Stimulated activated naive CD8-positive, alpha-beta T cell treated with anti-CD3 and anti-CD28 coated beads, Interleukin-15, amount 100 ng/mL, for 72 hours (primary cell): ENCODE measurements at regions not wholly inside any gene's neighbourhood (a gene's known extent, or its start where the extent isn't known, plus 50 kb on each side); places are given as distances from the start of the nearest gene placed in this dataset.

Source experiments
- ATAC-seq: fragments of 150-1000 bp; cut with Tn5 transposase; 2 replicates; pipeline ENCODE4 v1.10.0; 2021; ENCODE audit warnings: mild to moderate bottlenecking, moderate library complexity
- DNase-seq, 2 donors: peaks; one replicate each; pipeline ENCODE4 v3.0.0; 2021 to 2022
- H3K27ac Mint-ChIP-seq, 2 donors: one replicate each; pipeline ENCODE4 v1.8.0; 2022; ENCODE audit warnings: mild to moderate bottlenecking in 2 of 2, mixed read lengths in 2 of 2, moderate library complexity in 2 of 2
- H3K27me3 Mint-ChIP-seq: one replicate; pipeline ENCODE4 v1.8.0; 2022; ENCODE audit warnings: mixed read lengths
- H3K4me1 Mint-ChIP-seq: one replicate; pipeline ENCODE4 v1.8.0; 2022; ENCODE audit warnings: mild to moderate bottlenecking, mixed read lengths
- H3K4me3 Mint-ChIP-seq, 2 donors: one replicate each; pipeline ENCODE4 v1.8.0; 2022; ENCODE audit warnings: mild to moderate bottlenecking in 2 of 2, mixed read lengths in 2 of 2, moderate library complexity in 1 of 2
- H3K9me3 Mint-ChIP-seq, 2 donors: one replicate each; pipeline ENCODE4 v1.8.0; 2022; ENCODE audit warnings: mixed read lengths in 2 of 2

DNA sequence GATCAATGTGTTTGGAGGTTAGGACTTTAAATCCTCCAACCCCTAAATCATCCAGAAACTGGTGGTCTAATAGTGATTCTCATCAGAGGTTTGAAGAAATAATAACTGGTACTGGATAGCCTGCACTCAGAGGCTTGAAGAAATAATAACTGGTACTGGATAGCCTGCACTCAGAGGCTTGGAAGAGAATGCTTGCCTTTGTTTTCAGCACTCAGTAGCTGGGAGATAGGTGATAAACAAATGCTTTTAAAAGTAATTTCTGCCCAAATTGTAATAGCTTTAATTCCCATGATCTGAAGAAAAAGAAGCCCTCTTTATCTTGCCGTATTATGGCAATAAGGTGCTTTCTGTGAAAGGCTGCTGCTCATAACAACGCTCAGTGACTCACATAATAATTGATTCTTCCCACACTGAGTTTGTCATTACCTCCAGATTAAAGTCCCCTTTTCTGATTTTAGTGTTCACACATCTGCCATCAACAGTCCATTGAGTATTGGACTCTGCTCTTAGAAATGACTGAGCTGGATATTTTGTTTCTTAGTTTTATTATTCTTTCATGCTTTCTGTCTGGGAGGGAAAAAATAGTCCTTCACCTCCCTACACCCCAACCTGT is 112.3 kb upstream of the PHYHIPL start:
- DNase-seq (no peak), ATAC-seq (no peak)
- H3K4me3 Mint-ChIP-seq = no peak overlapping the region
- H3K9me3 Mint-ChIP-seq = peaks cover 6 to 12% of the 10 kb centered on the region in 2 donors
- H3K4me1 Mint-ChIP-seq = no peaks in the 10 kb centered on the region
- no peak overlapping the region for H3K27ac Mint-ChIP-seq
- H3K27me3 Mint-ChIP-seq = no peaks in the 10 kb centered on the region

DNA sequence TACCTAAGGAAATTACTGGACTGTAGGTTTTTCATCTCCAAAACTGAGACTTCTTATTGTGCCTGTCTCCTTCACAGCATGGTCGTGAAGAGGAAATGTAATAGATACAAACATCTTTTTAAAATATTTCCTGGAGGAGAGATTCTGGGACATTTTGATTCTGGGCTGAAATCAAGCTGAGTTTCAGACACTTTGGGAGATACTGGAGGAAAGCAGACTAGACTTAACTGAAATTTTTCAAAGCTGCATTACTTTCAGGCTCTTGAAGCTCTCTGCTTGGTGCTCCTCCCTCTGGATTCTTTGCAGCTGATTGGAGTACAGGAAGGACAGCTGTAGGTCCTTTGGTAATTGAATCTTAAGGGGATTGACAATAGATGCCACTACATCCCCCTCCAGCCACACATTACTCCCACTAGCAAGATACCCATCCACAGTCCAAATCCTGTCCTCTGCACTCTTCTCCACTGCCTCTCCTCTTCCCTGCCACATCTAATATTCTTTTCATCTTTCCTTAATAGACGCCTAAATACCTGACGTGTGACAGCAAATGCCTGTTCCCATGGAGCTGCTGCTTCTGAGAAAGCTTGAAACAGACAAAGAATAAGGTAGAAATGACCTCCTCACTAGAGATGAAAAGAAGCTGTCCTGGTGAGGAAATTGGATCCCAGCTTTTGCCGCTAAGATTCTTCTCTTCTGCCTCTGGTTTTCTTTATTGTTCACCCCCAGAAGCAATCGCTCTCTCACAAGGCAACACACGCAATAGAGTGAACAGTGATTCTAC is 111.5 kb upstream of the PHYHIPL start:
- no peak overlapping the region for H3K4me3 Mint-ChIP-seq
- DNase-seq = no peak
- H3K27me3 Mint-ChIP-seq = no peaks in the 10 kb centered on the region
- H3K27ac Mint-ChIP-seq = no peak overlapping the region
- no peaks in the 10 kb centered on the region for H3K4me1 Mint-ChIP-seq
- H3K9me3 Mint-ChIP-seq = peaks cover 6 to 20% of the 10 kb centered on the region in 2 donors
- ATAC-seq = no peak

DNA sequence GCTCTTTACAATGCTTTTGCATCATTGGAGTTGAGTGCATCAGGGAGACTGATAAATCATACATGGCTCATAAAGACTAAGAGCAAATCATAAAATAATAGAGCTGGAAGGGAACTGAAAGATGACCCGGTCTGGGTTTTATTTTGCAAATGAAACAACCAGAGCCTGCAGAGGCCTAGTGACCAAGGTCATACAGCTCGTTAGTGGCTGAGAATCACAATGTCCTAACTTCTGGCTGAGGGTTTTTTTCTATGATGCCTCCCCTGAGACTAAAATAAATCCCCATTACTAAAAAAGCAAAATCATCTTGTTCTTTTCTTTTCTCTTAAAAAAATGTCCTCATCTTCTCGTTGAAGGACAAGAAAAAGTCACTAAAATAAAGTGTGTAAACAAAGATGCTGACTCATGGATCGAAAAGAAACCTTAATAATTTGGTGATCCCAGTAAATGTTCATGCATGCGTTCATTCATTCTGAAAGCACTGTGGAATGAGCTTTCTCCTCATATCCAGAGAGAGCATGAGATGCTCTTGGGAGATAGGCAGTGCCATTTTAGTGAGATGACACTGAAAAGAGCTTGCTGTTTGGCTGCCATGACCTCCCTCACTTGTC is 107.8 kb upstream of the PHYHIPL start:
- no peak overlapping the region for H3K4me3 Mint-ChIP-seq

GRCh38 chr10:59072038-59072437 is 104.4 kb upstream of the PHYHIPL start:
- ATAC-seq (no peak), DNase-seq (no peak)
- Mint-ChIP-seq H3K9me3 (peaks cover 0 to 15% of the 10 kb centered on the region in 2 donors), H3K27me3 (no peaks in the 10 kb centered on the region), H3K4me3 (no peak overlapping the region), H3K27ac (no peak overlapping the region), H3K4me1 (no peaks in the 10 kb centered on the region)

More for the DNA sequence above, 107.8 kb upstream of the PHYHIPL start:
- no peak for ATAC-seq
- Mint-ChIP-seq H3K27ac (no peak overlapping the region), H3K9me3 (peaks cover under 1 to 20% of the 10 kb centered on the region in 2 donors), H3K4me1 (no peaks in the 10 kb centered on the region), H3K27me3 (no peaks in the 10 kb centered on the region)
- no peak for DNase-seq

GRCh38 chr10:59073456-59074053 is 102.9 kb upstream of the PHYHIPL start:
- Mint-ChIP-seq H3K9me3 (peaks cover 0 to 15% of the 10 kb centered on the region in 2 donors), H3K27me3 (no peaks in the 10 kb centered on the region), H3K4me1 (no peaks in the 10 kb centered on the region), H3K27ac (no peak overlapping the region), H3K4me3 (no peak overlapping the region)
- DNase-seq (no peak), ATAC-seq (no peak)

GRCh38 chr10:59075576-59075975 is 100.9 kb upstream of the PHYHIPL start:
- no peak for ATAC-seq
- Mint-ChIP-seq H3K9me3 (peaks cover 0 to 5% of the 10 kb centered on the region in 2 donors), H3K4me3 (no peak overlapping the region), H3K4me1 (no peaks in the 10 kb centered on the region), H3K27ac (no peak overlapping the region), H3K27me3 (no peaks in the 10 kb centered on the region)
- no peak for DNase-seq

- DNase-seq = no peak
- no peaks in the 10 kb centered on the region for H3K4me1 Mint-ChIP-seq
- H3K9me3 Mint-ChIP-seq = no peaks in the 10 kb centered on the region
- ATAC-seq = no peak
- H3K27me3 Mint-ChIP-seq = no peaks in the 10 kb centered on the region
- no peak overlapping the region for H3K27ac Mint-ChIP-seq
- no peak overlapping the region for H3K4me3 Mint-ChIP-seq
Observed at GRCh38 chr10:59077855-59078254, 98.6 kb upstream of the PHYHIPL start.

GRCh38 chr10:59078978-59079377 is 97.5 kb upstream of the PHYHIPL start:
- H3K9me3 Mint-ChIP-seq = no peaks in the 10 kb centered on the region
- no peaks in the 10 kb centered on the region for H3K27me3 Mint-ChIP-seq
- no peak overlapping the region for H3K4me3 Mint-ChIP-seq
- no peaks in the 10 kb centered on the region for H3K4me1 Mint-ChIP-seq
- no peak for ATAC-seq
- no peak overlapping the region for H3K27ac Mint-ChIP-seq
- DNase-seq = no peak

DNA sequence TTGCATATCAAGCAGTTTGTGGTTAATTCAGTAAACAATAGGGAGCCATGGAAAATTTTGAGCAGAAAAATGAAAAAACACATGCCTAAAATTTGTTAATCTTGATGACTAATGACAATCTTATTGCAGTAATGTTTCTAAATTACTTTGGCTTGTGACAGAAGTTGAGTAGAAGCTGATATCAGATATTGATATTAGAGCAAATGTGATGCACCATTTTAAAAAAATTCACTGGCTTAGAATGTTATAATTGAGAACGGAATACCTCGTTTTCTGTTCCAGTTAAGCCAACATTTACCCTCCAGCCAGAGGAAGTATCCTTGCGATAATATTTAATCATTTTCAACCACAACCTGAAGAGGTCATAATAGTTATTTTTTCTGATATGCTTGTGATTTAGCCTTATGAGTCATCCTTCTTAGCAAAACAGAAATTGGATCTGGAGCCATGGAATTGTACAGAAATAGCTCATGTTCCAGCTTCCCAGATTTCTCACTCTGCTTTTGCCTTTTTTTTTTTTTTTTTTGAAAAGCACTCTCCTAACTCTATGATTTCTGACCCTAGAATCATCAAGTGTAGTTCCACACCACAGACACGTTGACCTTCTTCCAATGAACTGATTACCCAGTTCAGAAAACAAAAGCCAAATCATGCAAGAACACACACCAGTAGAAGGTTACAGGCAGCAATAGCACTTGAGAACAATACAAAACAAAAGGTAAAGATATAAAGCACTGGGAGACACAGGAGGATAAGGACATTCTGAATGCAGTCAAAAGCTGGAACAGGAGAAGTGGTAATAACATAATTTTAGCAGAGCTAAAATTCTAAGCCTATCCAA is 96.8 kb upstream of the PHYHIPL start:
- ATAC-seq (no peak), DNase-seq (no peak)

GRCh38 chr10:59082249-59082648 is 94.2 kb upstream of the PHYHIPL start:
- no peak for DNase-seq
- Mint-ChIP-seq H3K4me3 (no peak overlapping the region), H3K4me1 (no peaks in the 10 kb centered on the region), H3K27ac (no peak overlapping the region), H3K9me3 (no peaks in the 10 kb centered on the region), H3K27me3 (no peaks in the 10 kb centered on the region)
- no peak for ATAC-seq

More for the DNA sequence above, 96.8 kb upstream of the PHYHIPL start:
- Mint-ChIP-seq H3K4me3 (no peak overlapping the region), H3K27ac (no peak overlapping the region), H3K27me3 (no peaks in the 10 kb centered on the region), H3K4me1 (no peaks in the 10 kb centered on the region), H3K9me3 (no peaks in the 10 kb centered on the region)

DNA sequence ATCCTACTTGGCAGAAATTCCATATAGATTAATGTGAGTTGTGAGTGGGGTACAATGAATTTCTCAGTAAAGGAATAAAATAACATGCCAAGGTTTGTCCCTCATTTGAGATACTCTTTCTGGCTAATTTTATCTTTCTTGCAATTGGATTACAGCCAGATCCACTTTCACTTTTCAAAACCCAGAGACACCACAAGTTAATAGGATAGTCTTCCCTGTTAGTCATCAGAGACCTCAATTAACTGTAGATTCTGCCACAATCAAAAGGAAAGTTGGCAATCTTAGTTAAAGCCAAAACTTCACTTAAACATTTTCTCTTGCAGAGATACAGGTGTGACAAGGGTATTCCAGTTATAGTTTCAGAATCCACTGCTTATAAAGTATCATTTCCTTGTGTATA is 91.4 kb upstream of the PHYHIPL start:
- Mint-ChIP-seq H3K27ac (no peak overlapping the region), H3K4me3 (no peak overlapping the region), H3K27me3 (no peaks in the 10 kb centered on the region), H3K4me1 (no peaks in the 10 kb centered on the region), H3K9me3 (no peaks in the 10 kb centered on the region)
- ATAC-seq (no peak), DNase-seq (no peak)

DNA sequence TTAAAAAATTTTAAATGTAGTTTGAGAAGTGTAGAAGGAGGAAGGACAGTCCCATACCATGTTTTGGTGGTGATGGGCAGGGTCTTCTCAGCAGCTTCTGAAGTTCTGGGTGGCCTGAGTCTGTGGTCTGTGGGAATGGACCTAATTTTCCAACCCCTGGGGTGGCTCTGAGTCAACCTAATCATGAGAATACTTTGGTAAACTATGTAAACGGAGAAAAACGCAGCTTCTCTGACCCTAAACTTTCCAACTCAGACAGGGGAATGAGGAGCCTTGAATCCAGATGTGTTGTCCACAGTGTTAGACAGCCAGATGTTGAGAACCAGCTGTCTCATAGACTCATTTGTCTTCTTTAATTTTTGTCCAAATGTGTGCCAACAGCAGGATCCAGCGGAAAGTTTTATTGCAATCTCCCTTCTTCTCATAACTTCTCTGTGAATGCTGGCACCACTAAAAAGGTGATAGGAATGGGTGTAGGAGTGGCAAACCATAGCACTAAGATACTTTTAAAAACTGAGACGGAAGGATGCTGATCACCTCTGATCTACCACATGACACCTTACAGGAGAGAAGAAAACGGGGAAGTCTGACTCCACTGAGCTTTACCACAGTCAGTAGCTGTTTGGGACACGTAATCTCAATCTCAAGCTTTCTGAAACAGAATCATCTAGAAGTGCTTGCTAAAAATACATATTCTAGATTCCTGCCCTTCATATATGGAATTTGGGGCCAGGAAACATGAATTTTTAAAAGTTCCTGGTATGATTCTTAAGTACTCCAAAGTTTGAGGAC is 90.5 kb upstream of the PHYHIPL start:
- DNase-seq (no peak), ATAC-seq (no peak)
- H3K4me3 Mint-ChIP-seq = no peak overlapping the region
- H3K9me3 Mint-ChIP-seq = no peaks in the 10 kb centered on the region
- no peaks in the 10 kb centered on the region for H3K4me1 Mint-ChIP-seq
- no peaks in the 10 kb centered on the region for H3K27me3 Mint-ChIP-seq
- no peak overlapping the region for H3K27ac Mint-ChIP-seq

GRCh38 chr10:59087486-59087885 is 89.0 kb upstream of the PHYHIPL start:
- DNase-seq = no peak
- no peak for ATAC-seq
- H3K27ac Mint-ChIP-seq = no peak overlapping the region
- no peaks in the 10 kb centered on the region for H3K27me3 Mint-ChIP-seq
- H3K4me1 Mint-ChIP-seq = no peaks in the 10 kb centered on the region
- no peak overlapping the region for H3K4me3 Mint-ChIP-seq
- no peaks in the 10 kb centered on the region for H3K9me3 Mint-ChIP-seq

DNA sequence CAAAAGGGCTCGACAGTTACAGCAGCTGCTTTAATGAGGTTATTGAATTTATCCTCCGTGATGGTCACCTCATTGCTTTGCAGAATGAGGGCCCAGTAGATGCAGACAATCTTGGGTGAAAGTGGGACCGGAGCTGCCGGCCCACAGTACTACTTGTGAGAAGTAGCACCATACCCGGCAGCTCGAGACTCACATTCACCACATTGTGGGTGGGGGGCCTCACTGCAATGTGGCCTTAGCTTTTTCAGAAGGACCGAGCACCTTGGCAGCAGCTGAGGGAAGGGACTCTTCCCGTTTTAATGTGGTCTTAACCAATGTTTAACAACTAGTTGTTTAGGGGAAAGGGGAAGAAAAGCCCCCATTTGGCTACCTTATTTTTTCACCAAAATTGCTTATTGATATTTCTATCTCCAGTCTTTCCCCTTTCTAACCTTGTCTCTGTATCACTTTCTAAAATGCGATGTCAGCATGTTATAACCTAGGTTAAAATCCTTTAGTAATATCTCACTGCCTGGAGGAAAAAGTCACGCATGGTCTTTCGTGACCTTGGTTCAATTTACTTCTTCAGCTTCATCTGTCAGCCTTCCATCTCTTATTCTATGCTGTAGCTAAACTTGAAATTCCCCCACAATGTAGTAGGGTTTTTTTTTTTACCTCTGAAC is 87.4 kb upstream of the PHYHIPL start:
- no peaks in the 10 kb centered on the region for H3K9me3 Mint-ChIP-seq
- no peaks in the 10 kb centered on the region for H3K4me1 Mint-ChIP-seq
- no peak overlapping the region for H3K4me3 Mint-ChIP-seq
- no peak for ATAC-seq
- DNase-seq = no peak
- no peak overlapping the region for H3K27ac Mint-ChIP-seq
- no peaks in the 10 kb centered on the region for H3K27me3 Mint-ChIP-seq
